NCI-H2107 treated with DMSO at 0.1 percent for 48 hours (cell line): ENCODE measurements at regions not wholly inside any gene's neighbourhood (a gene's known extent, or its start where the extent isn't known, plus 50 kb on each side); places are given as distances from the start of the nearest gene placed in this dataset.

Experiments used
- DNase-seq: peaks from one replicate; lab custom pipeline; 2025; ENCODE audit not compliant: unreplicated experiment; lab: John Stamatoyannopoulos, UW

GRCh38 chr1:113255720-113256347 lies 134.5 kb upstream of the MAGI3 start:
- DNase-seq = peak; percentile 59

GRCh38 chr1:113256348-113256729 lies 134.0 kb upstream of the MAGI3 start:
- DNase-seq = no peak

- no peak for DNase-seq
These were observed 130.3 kb upstream of the MAGI3 start for GRCh38 chr1:113259988-113260387.

GRCh38 chr1:113265196-113265595 lies 125.1 kb upstream of the MAGI3 start:
- no peak for DNase-seq

GRCh38 chr1:113266788-113267187 lies 123.5 kb upstream of the MAGI3 start:
- DNase-seq = no peak

GRCh38 chr1:113269168-113269963 lies 120.9 kb upstream of the MAGI3 start:
- DNase-seq = no peak

GRCh38 chr1:113271039-113271438 lies 119.3 kb upstream of the MAGI3 start:
- DNase-seq = no peak

GRCh38 chr1:113275083-113275482 lies 115.2 kb upstream of the MAGI3 start:
- no peak for DNase-seq

- DNase-seq = no peak
These were observed 114.6 kb upstream of the MAGI3 start for GRCh38 chr1:113275691-113276090.

- DNase-seq = no peak
These were observed 113.8 kb upstream of the MAGI3 start for GRCh38 chr1:113276507-113276906.

GRCh38 chr1:113278371-113278770 lies 111.9 kb upstream of the MAGI3 start:
- no peak for DNase-seq

GRCh38 chr1:113278777-113279176 lies 111.5 kb upstream of the MAGI3 start:
- no peak for DNase-seq

GRCh38 chr1:113279776-113280391 lies 110.4 kb upstream of the MAGI3 start:
- no peak for DNase-seq

- no peak for DNase-seq
These were observed 109.7 kb upstream of the MAGI3 start for GRCh38 chr1:113280581-113280980.

- no peak for DNase-seq
These were observed 108.8 kb upstream of the MAGI3 start for GRCh38 chr1:113281550-113281949.

- DNase-seq = no peak
These were observed 108.1 kb upstream of the MAGI3 start for GRCh38 chr1:113282008-113282892.

- no peak for DNase-seq
These were observed 107.4 kb upstream of the MAGI3 start for GRCh38 chr1:113282893-113283285.

- no peak for DNase-seq
These were observed 106.4 kb upstream of the MAGI3 start for GRCh38 chr1:113283914-113284313.

GRCh38 chr1:113286156-113286555 lies 104.2 kb upstream of the MAGI3 start:
- no peak for DNase-seq

GRCh38 chr1:113291777-113292602 lies 98.3 kb upstream of the MAGI3 start:
- no peak for DNase-seq
